Activated CD4-positive, alpha-beta T cell treated with anti-CD3 and anti-CD28 coated beads for 24 hours (primary cell): ENCODE measurements at regions not wholly inside any gene's neighbourhood (a gene's known extent, or its start where the extent isn't known, plus 50 kb on each side); places are given as distances from the start of the nearest gene placed in this dataset.

Experiments
- DNase-seq, 2 donors: peaks; one replicate each; pipeline ENCODE4 v3.0.0-alpha.2; 2020; ENCODE audit warnings: low read depth in 2 of 2

GRCh38 chr14:87526731-87527130 is 466.3 kb downstream of the GALC start:
- DNase-seq, result no peak

GRCh38 chr14:87524011-87524410 is 469.0 kb downstream of the GALC start:
- DNase-seq, result no peak

GRCh38 chr14:87522575-87522974 is 470.4 kb downstream of the GALC start:
- DNase-seq, result no peak

- DNase-seq, result no peak
Measured at GRCh38 chr14:87508333-87508732, 484.6 kb downstream of the GALC start.

GRCh38 chr14:87503711-87504110 is 489.3 kb downstream of the GALC start:
- DNase-seq, result no peak

- DNase-seq, result no peak
Measured at GRCh38 chr14:87497301-87497700, 495.7 kb downstream of the GALC start.

GRCh38 chr14:87494010-87494409 is 499.0 kb downstream of the GALC start:
- no peak for DNase-seq

GRCh38 chr14:87492561-87492960 is 500.4 kb downstream of the GALC start:
- DNase-seq, result no peak

GRCh38 chr14:87491816-87492215 is 501.2 kb downstream of the GALC start:
- no peak for DNase-seq

GRCh38 chr14:87489196-87489819 is 503.7 kb downstream of the GALC start:
- no peak for DNase-seq

GRCh38 chr14:87483271-87484260 is 509.4 kb downstream of the GALC start:
- DNase-seq, result no peak

GRCh38 chr14:87468531-87468930 is 524.5 kb downstream of the GALC start:
- no peak for DNase-seq

- DNase-seq, result no peak
Measured at GRCh38 chr14:87467578-87467977, 525.4 kb downstream of the GALC start.

GRCh38 chr14:87465770-87466169 is 527.2 kb downstream of the GALC start:
- DNase-seq, result no peak

GRCh38 chr14:87461704-87462103 is 531.3 kb downstream of the GALC start:
- no peak for DNase-seq

GRCh38 chr14:87457720-87458119 is 535.3 kb downstream of the GALC start:
- no peak for DNase-seq

GRCh38 chr14:87450193-87450592 is 542.8 kb downstream of the GALC start:
- no peak for DNase-seq

GRCh38 chr14:87449016-87449415 is 544.0 kb downstream of the GALC start:
- no peak for DNase-seq

GRCh38 chr14:87443787-87444186 is 549.2 kb downstream of the GALC start:
- no peak for DNase-seq

- DNase-seq, result no peak
Measured at GRCh38 chr14:87443039-87443438, 549.9 kb downstream of the GALC start.

- DNase-seq, result no peak
Measured at GRCh38 chr14:87437158-87437557, 555.8 kb downstream of the GALC start.

GRCh38 chr14:87434680-87435079 is 558.3 kb downstream of the GALC start:
- DNase-seq, result no peak

- DNase-seq, result no peak
Measured at GRCh38 chr14:87434011-87434410, 559.0 kb downstream of the GALC start.
